HL-60 (cell line): ENCODE measurements at regions not wholly inside any gene's neighbourhood (a gene's known extent, or its start where the extent isn't known, plus 50 kb on each side); places are given as distances from the start of the nearest gene placed in this dataset.

Experiments
- DNase-seq, 2 experiments: peaks; one replicate each; pipeline ENCODE4 v3.0.0-alpha.2; 2010 to 2020; ENCODE audit warnings: low read depth in 1 of 2, low spot score in 1 of 2
- H3K27ac ChIP-seq: fragments of 250-450 bp; sonication (Bioruptor Pico); replicated peaks from 2 replicates; pipeline ENCODE4 v1.5.1; 2020; ENCODE audit warnings: mild to moderate bottlenecking, moderate library complexity
- H3K27me3 ChIP-seq: fragments of 250-450 bp; sonication (Bioruptor Pico); 2 replicates; pipeline ENCODE4 v1.5.1; 2021; ENCODE audit warnings: mild to moderate bottlenecking, moderate library complexity; ENCODE audit not compliant: insufficient read depth, poor library complexity, severe bottlenecking
- H3K4me3 ChIP-seq: replicated peaks from 2 replicates; pipeline ENCODE4 v1.5.1; 2011; ENCODE audit warnings: mild to moderate bottlenecking, control low read depth, low read length; ENCODE audit not compliant: insufficient read depth
- GABPA ChIP-seq: IDR thresholded peaks from 2 replicates; pipeline ENCODE4 v1.6.1; 2012; ENCODE audit warnings: low read depth
- POLR2AphosphoS5 ChIP-seq: IDR thresholded peaks from 2 replicates; pipeline ENCODE4 v1.6.1; 2012; ENCODE audit warnings: low read depth
- SPI1 ChIP-seq: IDR thresholded peaks from 2 replicates; pipeline ENCODE4 v1.6.1; 2012; ENCODE audit warnings: low read depth, mild to moderate bottlenecking, borderline replicate concordance
- TF ChIP-seq, protein P1 (sequence below): IDR thresholded peaks from one replicate; pipeline ENCODE4 v1.5.1; 2011; ENCODE audit warnings: low read length, control low read depth, inconsistent platforms; ENCODE audit not compliant: insufficient read depth
- TF ChIP-seq, protein P2 (sequence below): IDR thresholded peaks from 2 replicates; pipeline ENCODE4 v1.6.1; 2012; ENCODE audit warnings: low read depth; ENCODE audit not compliant: insufficient replicate concordance

DNA sequence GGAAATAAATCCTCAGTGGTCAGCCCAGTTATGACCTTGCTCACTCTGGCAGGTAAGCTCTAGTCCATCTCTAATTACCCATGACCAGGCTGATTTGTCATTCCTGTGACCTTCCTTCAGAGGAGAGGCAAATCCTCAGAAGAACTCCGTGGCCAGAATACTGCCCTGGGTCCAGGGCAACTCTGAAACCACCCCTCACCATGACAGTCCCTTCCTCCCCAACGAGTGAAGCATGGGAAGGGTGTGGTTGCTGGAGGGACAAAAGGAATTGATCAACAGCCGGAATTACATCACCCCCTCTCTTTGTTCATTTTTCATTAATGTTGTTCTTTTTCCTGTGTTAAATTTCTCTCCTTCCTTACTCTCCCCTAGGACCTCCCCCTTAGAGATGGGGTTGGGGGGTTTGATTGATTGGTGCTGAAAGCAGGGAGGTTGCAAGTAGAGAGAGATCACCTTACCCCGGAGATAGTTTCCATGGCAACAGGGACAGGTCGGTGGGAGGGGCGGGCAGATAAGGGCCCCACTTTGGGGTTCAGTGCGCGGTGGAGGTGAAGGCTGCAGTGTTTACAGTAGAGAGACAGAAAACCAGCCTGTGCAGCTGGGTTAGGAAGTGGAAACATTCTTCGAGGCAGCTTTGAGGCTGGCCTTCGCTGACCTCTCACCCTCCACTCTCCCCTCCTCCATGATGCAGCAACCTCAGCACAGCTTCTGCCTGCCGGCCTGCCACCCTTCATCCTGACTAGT, 647.4 kb downstream of the BCOR start:
- no peak overlapping the region for H3K27ac ChIP-seq
- TF ChIP-seq, protein P1, sequence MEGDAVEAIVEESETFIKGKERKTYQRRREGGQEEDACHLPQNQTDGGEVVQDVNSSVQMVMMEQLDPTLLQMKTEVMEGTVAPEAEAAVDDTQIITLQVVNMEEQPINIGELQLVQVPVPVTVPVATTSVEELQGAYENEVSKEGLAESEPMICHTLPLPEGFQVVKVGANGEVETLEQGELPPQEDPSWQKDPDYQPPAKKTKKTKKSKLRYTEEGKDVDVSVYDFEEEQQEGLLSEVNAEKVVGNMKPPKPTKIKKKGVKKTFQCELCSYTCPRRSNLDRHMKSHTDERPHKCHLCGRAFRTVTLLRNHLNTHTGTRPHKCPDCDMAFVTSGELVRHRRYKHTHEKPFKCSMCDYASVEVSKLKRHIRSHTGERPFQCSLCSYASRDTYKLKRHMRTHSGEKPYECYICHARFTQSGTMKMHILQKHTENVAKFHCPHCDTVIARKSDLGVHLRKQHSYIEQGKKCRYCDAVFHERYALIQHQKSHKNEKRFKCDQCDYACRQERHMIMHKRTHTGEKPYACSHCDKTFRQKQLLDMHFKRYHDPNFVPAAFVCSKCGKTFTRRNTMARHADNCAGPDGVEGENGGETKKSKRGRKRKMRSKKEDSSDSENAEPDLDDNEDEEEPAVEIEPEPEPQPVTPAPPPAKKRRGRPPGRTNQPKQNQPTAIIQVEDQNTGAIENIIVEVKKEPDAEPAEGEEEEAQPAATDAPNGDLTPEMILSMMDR: no peak
- TF ChIP-seq, protein P2, sequence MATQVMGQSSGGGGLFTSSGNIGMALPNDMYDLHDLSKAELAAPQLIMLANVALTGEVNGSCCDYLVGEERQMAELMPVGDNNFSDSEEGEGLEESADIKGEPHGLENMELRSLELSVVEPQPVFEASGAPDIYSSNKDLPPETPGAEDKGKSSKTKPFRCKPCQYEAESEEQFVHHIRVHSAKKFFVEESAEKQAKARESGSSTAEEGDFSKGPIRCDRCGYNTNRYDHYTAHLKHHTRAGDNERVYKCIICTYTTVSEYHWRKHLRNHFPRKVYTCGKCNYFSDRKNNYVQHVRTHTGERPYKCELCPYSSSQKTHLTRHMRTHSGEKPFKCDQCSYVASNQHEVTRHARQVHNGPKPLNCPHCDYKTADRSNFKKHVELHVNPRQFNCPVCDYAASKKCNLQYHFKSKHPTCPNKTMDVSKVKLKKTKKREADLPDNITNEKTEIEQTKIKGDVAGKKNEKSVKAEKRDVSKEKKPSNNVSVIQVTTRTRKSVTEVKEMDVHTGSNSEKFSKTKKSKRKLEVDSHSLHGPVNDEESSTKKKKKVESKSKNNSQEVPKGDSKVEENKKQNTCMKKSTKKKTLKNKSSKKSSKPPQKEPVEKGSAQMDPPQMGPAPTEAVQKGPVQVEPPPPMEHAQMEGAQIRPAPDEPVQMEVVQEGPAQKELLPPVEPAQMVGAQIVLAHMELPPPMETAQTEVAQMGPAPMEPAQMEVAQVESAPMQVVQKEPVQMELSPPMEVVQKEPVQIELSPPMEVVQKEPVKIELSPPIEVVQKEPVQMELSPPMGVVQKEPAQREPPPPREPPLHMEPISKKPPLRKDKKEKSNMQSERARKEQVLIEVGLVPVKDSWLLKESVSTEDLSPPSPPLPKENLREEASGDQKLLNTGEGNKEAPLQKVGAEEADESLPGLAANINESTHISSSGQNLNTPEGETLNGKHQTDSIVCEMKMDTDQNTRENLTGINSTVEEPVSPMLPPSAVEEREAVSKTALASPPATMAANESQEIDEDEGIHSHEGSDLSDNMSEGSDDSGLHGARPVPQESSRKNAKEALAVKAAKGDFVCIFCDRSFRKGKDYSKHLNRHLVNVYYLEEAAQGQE: no peak
- no peak for DNase-seq

DNA sequence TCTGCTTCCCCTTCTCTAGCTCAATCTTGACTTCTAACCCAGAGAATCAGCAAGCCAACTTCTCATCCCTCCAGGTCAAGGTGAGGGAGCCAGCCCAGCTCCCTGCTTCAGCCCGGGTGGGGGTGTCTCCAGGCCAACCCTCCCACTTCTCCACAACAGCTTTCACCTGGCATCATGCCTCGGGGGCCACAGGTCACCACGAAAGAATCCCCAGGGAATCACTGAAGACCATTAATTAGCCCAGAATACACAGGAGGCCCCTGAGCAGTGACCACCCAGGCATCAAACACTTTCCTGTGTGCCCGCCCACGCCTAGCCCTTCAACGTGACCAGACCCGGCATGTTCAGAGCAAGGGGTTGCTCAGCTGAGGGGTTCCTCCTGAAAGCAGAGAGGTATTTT, 646.7 kb downstream of the BCOR start:
- DNase-seq: no peak
- TF ChIP-seq GABPA (no peak), SPI1 (no peak), POLR2AphosphoS5 (no peak)
- TF ChIP-seq, protein P1: no peak
- TF ChIP-seq, protein P2: no peak
- Histone ChIP-seq H3K27ac (no peak overlapping the region), H3K4me3 (no peak overlapping the region), H3K27me3 (no peaks in the 10 kb centered on the region)

More for the DNA sequence above, 647.4 kb downstream of the BCOR start:
- Histone ChIP-seq H3K27me3 (no peaks in the 10 kb centered on the region), H3K4me3 (no peak overlapping the region)

DNA sequence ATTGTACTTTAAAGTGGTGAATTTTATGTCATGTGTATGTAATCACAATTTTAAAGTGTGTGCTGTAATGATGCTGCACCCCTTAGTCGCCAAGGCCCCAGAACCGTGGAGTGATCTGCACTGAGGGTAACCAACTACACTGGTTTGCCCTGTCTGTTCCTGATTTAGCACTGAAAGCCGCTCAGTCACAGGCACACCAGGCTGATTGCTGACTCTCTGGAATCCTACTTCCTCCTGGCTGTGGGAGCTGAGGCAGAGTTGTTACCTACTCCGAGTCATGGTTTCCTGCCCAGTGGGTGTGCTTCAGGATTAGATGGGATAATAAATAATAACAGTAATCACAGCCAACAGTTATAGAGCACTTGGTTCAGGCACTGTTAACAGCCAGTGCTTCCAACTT, 645.4 kb downstream of the BCOR start:
- DNase-seq: no peak
- Histone ChIP-seq H3K27me3 (no peaks in the 10 kb centered on the region), H3K27ac (no peak overlapping the region), H3K4me3 (no peak overlapping the region)
- TF ChIP-seq, protein P1: no peak
- TF ChIP-seq, protein P2: no peak
- TF ChIP-seq GABPA (no peak), SPI1 (no peak), POLR2AphosphoS5 (no peak)
